ENCODE measurements at regions not wholly inside any gene's neighbourhood (a gene's known extent, or its start where the extent isn't known, plus 50 kb on each side); places are given as distances from the start of the nearest gene placed in this dataset.

DNA sequence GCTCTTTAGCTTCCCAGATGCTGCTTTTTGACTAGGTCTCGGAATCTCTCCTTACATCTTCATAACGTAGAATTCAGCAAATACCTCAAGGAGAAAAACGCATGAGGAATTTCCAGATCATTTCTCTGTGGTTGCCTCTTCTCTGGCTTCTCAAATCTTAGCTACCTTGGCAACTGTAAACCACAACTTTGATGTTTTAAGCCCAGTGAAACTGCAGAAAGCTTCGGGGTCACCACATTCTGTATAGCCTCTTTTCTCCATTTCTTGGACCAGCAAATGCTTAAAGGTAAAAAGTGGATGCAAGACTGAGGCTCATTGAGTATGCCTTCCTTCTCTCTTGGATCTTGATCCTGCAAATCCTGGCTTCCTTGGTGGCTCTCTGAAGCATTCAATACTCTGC is 125.5 kb upstream of the FBXL4 start:
- DNase-seq (ENCODE audit: low spot score), result no peak

DNA sequence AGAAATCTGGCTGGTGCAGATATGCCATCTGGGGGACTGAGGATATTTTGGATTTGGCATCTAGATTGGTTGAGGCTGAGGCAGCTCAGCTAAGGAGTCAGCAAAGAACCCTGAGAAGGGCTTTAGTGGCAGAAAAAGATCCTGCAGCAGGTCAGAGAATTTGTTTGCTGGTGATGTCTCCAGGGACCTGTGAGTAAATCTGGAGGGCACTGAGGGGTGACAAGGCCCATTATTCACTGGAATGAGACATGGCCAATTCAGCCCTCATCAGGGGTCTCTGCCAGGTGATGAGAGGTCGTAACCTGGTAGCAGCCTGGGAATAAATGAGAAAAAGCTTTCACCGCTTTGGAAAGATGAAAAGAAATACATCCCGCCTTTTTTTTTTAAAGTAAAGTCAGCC is 118.3 kb upstream of the FBXL4 start:
- DNase-seq (ENCODE audit: low spot score), result no peak

DNA sequence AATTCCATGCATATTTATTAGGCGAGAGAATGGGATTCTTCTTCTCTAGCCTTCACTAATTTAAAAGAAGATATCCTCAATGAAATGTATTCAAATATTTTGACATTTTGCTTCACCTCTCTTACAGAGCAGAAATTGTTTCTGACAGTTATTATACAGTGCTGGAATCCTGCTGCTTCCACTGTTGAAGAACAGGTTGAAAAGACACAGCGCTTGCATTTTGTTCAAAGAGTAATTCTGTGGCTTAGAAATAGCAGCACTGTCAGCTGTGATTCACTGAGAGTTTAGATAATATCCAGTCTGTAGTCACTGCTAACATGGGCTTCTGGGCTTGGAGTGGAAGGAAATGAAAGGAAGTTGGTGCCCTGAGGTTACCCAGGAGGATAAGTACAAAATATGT is 117.1 kb upstream of the FBXL4 start:
- DNase-seq (ENCODE audit: low spot score), result no peak

DNA sequence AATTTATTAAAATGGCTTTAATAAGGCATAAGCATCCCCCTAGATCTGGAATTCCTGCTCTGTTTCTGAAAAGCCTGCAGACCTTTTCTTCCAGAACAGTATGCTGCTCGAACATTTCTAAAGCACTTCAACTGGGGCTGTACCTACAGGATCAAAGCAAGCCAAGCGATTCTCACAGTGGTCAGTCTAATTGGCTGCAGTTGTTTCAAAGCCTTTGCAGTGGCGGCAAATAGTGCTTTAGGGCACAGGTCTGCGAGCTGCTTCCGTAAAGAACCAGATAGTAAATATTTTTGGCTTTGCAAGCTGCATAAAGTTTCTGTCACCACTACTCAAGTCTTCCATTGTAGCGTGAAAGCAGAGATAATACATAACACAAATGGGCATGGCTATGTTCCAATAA is 88.9 kb upstream of the FBXL4 start:
- no peak for DNase-seq (ENCODE audit: low spot score)

DNA sequence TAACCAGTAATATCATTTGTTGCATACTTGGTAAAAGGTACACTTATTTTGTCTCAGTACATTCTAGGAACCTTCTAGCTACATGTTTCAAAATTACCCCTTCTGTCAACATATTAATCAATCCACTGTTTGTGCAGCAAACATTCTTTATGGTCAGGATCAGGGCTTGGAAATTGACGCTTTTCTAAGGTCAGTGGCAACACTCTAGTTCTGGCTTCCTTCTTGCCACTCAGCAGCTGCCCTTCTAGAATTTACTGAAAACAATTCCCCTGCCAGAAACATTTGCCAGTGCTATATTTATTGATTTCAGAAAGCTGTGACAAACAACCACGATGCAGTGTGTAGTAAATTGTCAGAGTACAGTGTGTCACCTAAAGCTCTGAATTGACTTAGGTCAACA is 84.7 kb upstream of the FBXL4 start:
- DNase-seq (ENCODE audit: low spot score), result no peak

DNA sequence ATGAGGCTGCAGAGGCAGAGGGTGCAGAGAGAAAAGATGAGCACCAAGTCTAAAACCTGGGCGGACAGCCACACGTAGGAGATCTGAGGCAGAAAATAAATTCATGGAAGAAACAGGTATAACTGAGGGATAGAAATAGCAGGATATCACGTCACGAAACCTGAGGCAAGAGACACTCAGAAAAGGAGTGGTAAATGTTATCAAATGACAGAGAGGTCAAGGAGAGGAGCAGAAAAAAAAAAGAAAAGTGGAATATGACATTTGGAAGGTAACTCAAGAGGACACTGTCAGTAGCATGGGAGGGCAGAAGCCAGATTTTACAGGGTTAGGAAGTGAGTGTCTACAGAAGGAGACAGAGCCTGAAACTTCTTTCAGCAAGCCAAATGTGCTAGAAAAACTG is 84.2 kb upstream of the FBXL4 start:
- DNase-seq (ENCODE audit: low spot score), result no peak

DNA sequence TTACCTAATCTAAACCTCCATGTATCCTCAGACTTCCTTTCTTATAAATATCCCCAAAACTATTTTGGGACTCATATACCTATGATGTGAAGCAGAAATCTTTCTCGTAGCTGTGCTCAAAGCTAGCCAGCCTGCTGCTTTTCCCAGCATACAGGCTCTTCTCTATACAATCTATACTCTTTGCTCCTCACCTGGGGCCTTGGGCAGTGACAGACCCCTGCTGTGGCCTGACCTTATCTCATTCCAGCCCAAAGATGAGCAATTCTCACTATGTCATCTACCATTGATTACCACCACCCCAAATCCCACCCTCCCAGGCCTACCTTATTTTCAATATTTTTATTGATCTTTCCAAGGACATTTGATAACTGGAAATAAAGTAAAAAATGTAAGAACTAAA is 83.2 kb upstream of the FBXL4 start:
- no peak for DNase-seq (ENCODE audit: low spot score)

DNA sequence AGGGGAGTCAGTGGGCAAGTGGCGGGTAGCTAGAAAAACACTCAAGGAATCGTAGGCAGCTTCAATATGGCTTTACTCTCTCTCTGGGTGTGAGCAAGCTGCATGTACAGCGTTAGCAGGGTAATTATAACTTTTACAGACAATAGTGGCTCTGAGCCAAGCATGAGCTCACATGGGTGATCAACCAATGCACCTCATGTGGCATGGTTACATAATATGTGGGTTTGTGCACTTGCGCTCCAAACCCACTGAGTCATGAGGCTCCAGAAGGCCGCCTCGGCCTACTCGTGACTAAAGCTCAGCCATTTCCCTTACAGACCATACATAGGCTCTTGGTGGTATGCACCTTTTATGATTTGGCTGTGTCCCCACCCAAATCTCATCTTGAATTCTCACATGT is 78.4 kb upstream of the FBXL4 start:
- no peak for DNase-seq (ENCODE audit: low spot score)

DNA sequence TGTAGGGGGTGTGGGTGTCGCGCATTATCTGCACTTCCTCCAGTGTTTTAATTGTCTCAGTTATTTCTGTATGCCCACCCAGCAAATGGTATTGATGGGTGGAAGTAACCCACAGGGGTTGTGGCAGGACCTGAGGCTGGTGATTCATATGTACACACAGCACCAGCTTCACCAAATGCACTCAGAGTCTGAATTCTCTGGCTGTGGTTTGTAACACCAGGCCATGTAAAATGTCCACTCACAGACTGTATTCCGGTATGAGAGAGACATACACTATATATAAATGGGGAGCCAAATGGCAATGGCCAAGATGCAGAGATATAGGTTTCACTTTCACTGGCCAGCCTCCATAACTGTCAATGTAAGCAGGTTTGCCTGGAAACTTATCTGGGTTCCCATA is 76.3 kb upstream of the FBXL4 start:
- no peak for DNase-seq (ENCODE audit: low spot score)

DNA sequence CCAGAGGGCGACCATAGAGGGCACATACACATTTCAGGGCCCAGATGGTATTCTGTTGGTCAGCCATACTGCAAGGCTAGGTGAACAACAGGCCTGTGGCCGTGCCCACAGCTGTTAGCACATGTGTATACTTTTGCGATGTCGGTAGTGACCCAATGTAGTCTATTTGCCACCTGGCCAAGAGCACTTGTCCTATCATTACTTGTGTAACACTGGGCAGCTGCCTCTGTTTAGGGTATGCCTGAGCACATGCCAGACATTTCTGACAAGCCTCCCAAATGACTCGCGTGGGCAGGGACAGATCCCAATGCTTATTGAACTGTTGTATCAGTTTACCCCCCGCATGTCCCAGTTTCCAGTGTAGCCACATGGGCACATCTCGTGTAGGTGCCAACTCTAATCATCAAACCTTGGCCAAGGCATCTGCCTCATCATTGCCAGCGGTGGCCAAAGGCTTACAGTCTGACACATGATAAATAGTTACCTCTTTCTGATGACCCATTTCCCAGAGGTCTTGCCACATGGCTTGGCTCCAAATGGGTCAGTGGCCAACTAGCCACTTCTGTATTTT is 74.4 kb upstream of the FBXL4 start:
- DNase-seq (ENCODE audit: low spot score), result no peak

DNA sequence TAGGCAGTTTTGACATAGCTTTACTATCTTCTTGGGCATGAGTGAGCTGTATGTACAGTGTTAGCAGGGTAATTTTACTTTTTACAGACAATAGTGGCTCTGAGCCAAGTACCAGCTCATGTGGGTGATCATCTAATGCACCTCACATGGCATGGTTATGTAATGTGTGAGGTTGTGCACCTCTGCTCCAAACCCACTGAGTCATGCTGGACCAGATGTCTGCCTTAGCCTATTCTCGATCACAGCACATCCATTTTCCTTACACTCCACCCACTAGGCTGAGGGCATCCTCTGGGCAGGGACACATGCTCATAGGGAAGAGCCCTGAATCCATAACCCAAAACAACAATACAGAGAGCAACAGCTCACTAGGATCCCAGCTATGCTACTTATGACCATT is 71.6 kb upstream of the FBXL4 start:
- no peak for DNase-seq (ENCODE audit: low spot score)

DNA sequence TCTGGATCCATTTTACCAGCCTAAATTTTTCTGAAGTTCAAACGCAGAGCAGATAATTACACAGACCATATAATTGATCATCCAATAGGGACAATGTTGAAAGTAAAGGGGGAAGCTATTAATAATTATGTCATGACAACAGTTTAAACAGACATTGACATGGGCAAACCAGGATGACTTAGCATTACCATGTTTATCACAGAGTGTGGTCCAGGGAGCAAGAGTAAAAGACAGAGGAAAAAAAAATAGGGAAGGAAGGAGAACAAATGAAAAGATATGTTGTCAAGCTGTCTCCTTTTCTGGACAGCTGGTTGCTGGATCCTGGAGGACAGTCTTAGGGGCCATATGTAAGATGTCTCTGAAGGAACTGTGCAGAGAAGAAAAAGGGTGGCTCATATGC is 69.4 kb upstream of the FBXL4 start:
- no peak for DNase-seq (ENCODE audit: low spot score)

DNA sequence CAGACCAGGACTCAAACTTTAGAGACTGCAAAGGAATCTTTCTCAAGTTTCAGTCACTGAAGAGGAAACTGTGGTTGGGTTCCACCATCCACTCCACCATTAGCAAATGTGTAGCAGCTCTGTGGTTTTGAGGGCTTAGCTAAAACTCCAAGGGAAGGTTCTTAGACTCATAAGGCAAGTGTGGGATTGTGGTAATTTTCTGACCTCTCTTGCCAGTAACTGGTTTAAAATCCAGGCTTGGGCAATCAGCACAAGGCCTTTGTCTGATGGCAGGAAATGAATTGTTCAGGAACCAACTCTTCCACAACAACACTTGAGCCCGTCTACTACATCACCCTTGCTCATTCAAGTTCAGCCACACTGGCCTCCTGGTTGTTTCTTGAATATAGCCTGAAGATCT is 68.6 kb upstream of the FBXL4 start:
- no peak for DNase-seq (ENCODE audit: low spot score)

DNA sequence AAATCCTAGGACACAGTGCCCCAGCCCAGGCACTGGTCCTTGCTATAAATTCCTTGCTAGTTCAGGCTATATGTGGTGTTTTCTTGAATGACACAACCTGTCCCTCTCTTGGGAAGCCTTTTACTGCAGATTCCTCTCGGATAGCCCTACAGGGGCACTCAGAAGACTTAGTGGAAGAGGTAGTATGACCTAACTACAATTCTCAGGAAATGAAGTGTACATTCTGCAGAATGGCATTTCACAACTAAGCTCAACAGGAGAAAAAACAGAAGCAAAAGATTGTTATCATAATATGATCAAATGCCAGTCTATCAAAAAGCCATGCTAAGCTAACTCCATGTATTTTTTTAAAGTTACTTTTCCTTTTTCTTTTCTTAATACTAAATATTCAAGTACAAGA is 66.3 kb upstream of the FBXL4 start:
- no peak for DNase-seq (ENCODE audit: low spot score)

DNA sequence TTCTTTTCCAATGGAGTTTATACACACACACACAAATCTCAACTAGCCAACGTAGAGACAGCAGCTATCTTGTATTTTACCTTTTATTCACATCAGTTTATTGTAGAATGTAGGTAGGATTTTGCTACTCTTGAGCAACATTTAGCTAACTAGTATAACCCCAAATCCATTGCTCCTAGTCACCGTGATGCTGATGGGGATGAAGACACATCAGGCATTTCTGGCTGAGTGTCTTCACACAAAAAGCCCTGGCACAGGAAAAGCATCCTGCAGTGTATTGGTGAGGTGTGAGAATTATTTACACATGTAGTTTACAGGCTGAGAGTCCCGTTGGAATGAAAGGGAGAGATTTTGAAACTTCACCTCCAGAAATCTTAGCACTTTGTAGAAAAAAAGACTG is 65.9 kb upstream of the FBXL4 start:
- no peak for DNase-seq (ENCODE audit: low spot score)

DNA sequence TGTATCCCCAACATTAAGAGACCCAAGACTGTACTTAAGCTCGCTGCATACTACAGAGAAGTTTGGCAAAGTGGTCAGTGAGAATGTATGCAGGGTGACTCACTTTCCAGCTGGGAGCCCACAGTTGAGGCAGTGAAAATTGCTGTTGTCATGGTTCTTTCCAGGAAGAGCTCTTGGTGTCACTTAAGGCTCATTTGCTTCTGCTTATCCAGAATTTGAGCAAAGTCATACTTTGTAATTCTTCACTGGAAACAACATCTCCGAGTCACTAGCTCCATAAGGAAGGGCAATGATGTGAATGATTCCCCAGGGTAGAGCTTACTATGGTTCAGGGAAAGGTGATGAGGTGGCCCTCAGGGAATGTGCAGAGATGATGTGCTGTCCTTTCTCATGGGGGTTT is 65.4 kb upstream of the FBXL4 start:
- DNase-seq (ENCODE audit: low spot score), result no peak

DNA sequence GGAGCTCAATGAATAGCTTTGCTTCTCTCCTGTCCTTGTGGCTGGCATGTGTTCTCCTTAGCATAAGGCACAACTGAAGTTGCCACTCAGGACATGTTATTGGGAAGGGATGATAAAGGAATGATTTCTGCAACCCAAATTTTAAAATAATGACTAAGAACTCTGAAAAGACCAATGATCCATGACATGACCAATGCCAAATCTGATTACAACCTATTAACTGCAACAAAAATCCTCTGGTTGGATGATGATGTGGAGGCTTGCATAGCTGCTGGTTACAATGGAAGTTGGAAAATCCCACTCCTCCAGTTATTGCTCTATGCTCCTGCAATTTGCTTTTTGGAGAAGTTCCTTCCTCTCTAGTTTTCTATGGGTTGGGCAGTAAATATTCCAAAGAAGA is 63.4 kb upstream of the FBXL4 start:
- no peak for DNase-seq (ENCODE audit: low spot score)

DNA sequence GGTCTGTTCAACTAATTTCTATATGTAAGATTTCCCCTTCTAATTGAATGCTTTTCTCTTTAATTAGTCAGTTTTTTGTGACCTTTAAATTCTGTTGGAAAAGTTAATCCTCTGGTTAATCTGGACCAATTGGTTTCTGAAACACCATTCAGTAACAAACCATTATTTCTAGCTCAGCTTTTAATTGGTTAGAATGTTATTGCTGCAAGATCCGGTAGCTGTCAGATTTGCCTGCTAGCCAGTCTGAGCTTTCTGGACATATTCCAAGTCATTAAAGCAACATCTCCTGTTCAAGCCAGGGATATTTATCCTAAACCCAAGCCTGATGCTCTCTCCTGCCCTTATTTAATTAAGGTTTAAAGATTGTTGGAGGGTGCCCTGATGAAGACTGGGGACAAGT is 55.1 kb upstream of the FBXL4 start:
- DNase-seq (ENCODE audit: low spot score), result no peak

DNA sequence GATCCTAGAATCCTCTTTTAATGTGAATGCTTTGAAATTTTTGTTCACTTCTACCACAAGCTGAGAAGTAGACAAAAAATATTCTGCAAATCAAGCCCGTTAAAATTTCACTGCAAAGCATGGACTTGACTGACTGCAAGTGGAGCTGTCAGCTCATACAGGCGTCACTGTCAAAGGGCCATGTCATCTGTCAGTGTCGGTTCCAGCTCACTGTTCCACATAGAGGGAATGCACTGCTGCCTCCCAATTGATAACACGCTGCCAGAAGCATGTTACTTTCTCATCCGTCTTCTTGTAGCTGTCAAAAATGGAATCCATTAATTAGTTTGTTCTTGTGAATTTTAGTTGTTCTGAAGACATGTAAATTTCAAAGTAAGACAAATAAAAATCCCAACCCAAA is 50.4 kb upstream of the FBXL4 start:
- no peak for DNase-seq (ENCODE audit: low spot score)

Measured in LoVo (cell line).